Large intestine (tissue), 3 donors: ENCODE measurements at regions not wholly inside any gene's neighbourhood (a gene's known extent, or its start where the extent isn't known, plus 50 kb on each side); places are given as distances from the start of the nearest gene placed in this dataset.

Experiments
- DNase-seq, 2 donors: peaks; one replicate each; pipeline versions ENCODE4 v3.0.0 to v3.0.0-alpha.2; 2013
- H3K27ac ChIP-seq: one replicate; pipeline ENCODE4 v1.5.1; 2013; ENCODE audit warnings: low read length
- H3K27me3 ChIP-seq: 2 replicates; pipeline ENCODE4 v1.6.1; 2013; ENCODE audit warnings: low read length; ENCODE audit not compliant: control insufficient read depth, insufficient read depth
- H3K36me3 ChIP-seq: 2 replicates; pipeline ENCODE4 v1.6.1; 2013; ENCODE audit warnings: low read length; ENCODE audit not compliant: control insufficient read depth, insufficient read depth
- H3K4me1 ChIP-seq: one replicate; pipeline ENCODE4 v1.6.1; 2013; ENCODE audit warnings: low read length; ENCODE audit not compliant: control insufficient read depth, insufficient read depth
- H3K4me3 ChIP-seq: one replicate; pipeline ENCODE4 v1.5.1; 2013; ENCODE audit warnings: low read length
- H3K9me3 ChIP-seq: one replicate; pipeline ENCODE4 v1.6.1; 2013; ENCODE audit warnings: mild to moderate bottlenecking, low read depth, low read length, moderate library complexity; ENCODE audit not compliant: control insufficient read depth
- WGBS: methylation state at CpG from one replicate; pipeline ENCODE4 v1.1.5; 2013; ENCODE audit warnings: low lambda C conversion rate; ENCODE audit not compliant: insufficient coverage; 5-methylcytosine and 5-hydroxymethylcytosine counted together

DNA sequence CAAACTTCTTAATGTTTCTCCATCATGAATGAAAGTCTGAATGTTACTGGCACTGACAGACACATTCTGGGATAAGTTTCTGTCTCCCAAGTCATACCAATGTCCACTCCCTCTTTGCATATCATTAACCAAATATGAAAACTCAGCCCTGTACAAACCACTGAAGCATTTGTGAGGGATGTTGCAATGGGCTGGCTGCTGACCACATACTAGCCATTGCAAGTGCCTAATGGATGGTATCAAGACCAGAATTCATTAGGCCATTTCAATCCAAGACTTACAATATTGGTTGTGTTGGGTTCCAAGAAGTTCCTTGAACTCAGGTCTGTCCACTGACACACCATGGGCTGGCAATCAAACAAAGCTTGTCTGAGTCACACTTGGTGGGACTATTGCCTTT, 73.8 kb downstream of the CBLN2 start:
- H3K36me3 ChIP-seq: no peaks in the 10 kb centered on the region
- H3K27me3 ChIP-seq: no peaks in the 10 kb centered on the region
- no peaks in the 10 kb centered on the region for H3K4me1 ChIP-seq
- no peak for DNase-seq
- H3K27ac ChIP-seq: no peak overlapping the region
- no peak overlapping the region for H3K4me3 ChIP-seq
- no peaks in the 10 kb centered on the region for H3K9me3 ChIP-seq

DNA sequence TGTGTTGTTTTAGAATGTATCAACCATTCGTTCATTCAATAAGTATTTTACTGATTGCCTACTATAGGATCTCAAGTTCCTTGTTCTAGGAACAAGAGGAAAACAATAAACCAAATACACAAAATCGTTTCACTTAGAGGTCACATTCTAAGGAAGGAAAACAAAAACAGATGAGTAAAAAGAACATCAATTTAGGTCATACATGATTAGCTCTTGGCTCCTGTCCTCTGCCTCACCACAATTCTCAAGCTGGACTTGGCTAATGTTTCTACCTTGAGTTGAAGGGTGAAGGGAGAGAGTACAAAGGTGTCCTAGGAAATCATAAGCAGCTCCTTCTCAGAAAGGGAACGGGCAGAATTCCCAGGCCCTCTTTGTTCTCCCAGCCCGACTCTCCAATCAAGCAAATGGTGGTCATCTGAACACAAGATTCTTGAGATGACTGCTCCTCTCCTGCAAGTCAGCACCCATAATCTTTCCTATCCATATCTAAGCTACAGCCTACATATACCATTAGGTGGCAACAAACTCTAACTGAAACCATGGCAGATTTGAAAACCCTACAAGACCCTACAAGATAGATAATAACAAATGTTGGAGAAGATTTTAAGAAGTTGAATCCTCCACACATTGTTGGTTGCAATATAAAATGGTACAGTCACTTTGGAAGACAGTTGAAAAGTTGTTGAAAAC, 76.0 kb downstream of the CBLN2 start:
- H3K9me3 ChIP-seq: no peaks in the 10 kb centered on the region
- H3K27me3 ChIP-seq: no peaks in the 10 kb centered on the region
- no peaks in the 10 kb centered on the region for H3K36me3 ChIP-seq
- no peak overlapping the region for H3K27ac ChIP-seq
- H3K4me3 ChIP-seq: no peak overlapping the region
- WGBS: 55% methylated on average over 1 of the region's 4 CpGs
- no peaks in the 10 kb centered on the region for H3K4me1 ChIP-seq
- DNase-seq: no peak

DNA sequence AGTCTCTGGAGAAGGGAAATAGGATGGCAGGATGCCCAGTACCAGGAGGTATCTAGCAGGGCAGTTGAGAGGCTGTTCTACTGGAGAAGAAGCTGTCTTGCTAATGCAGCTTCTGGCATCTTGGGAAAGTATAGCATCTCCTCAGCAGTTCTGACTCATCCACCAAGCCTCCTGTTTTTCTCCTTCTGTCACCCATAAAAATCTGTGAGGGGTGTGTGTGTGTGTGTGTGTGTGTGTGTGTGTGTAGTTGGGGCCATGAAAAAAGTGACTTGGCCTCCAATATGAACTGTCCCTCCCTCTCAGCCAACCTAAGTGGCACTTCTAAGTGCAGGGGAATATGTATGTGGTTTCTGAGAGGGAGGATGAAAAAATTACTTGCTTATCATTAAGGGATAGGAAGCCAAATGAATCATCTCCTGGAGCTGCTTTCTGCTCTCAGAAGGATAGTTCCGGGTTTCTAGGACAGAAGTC, 83.9 kb downstream of the CBLN2 start:
- Histone ChIP-seq H3K9me3 (no peaks in the 10 kb centered on the region), H3K4me3 (no peak overlapping the region), H3K4me1 (no peaks in the 10 kb centered on the region), H3K27ac (no peak overlapping the region), H3K36me3 (no peaks in the 10 kb centered on the region), H3K27me3 (no peaks in the 10 kb centered on the region)
- DNase-seq: no peak
- no CpG with 5 or more reads among the region's 1 CpG for WGBS

DNA sequence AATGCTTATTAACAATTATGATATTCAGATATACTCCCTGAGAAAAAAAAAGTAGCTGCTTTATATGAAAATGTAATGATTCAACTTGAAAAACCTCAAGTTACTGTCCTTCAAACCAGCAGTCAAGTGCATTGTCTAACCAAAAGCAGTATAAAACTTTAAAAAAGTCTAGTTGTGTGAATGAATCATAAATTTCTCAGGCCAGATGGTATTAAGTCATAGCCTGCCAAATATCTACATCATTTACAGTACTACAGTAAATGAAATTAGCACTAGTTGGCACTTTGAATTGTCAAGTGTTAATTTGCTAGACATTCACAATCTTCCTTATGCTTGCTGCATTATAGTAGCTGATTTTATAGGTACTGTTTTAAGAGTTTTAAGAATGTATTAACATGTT, 85.9 kb downstream of the CBLN2 start:
- Histone ChIP-seq H3K4me1 (no peaks in the 10 kb centered on the region), H3K9me3 (no peaks in the 10 kb centered on the region), H3K27me3 (no peaks in the 10 kb centered on the region), H3K36me3 (no peaks in the 10 kb centered on the region), H3K27ac (no peak overlapping the region), H3K4me3 (no peak overlapping the region)
- DNase-seq: no peak

DNA sequence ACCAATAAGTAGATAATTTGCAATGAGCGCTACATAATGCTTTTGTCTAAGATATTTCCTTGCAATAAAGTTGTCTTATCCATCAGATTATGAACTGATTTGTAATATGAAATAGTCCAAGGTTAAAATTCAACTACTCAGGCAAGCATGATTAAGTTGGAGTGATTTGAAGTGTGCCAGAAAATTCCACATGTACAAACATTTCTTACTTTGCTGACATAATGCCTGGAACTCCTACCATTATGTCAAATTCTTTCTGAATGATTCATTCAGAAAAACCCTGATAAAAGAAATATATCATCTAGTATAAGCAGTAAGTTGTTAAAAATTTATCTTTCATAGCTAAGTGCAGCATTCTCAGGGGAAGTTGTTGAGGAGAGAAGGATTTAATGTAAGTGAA, 87.3 kb downstream of the CBLN2 start:
- Histone ChIP-seq H3K27me3 (no peaks in the 10 kb centered on the region), H3K4me1 (no peaks in the 10 kb centered on the region), H3K36me3 (no peaks in the 10 kb centered on the region), H3K9me3 (no peaks in the 10 kb centered on the region), H3K27ac (no peak overlapping the region), H3K4me3 (no peak overlapping the region)
- WGBS: no CpG with 5 or more reads among the region's 1 CpG
- DNase-seq: no peak

DNA sequence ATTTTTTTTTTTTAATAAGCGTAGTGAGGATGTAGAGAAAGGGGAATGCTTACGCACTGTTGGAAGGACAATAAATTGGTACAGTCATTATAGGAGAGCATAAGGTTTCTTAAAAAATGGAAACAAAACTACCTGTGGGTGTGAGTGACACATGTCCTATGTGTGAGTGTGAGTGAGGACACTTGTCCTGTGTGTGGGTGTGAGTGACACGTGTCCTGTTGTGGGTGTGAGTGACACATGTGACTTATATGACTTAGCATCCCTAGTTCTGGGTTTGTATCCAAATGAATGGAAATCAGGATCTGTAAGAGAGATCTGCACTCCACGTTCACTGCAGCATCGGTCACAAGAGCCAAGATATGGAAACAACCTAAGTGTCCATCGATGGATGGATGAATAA, 91.8 kb downstream of the CBLN2 start:
- Histone ChIP-seq H3K27ac (no peak overlapping the region), H3K4me3 (no peak overlapping the region), H3K9me3 (no peaks in the 10 kb centered on the region), H3K36me3 (no peaks in the 10 kb centered on the region), H3K27me3 (no peaks in the 10 kb centered on the region), H3K4me1 (no peaks in the 10 kb centered on the region)
- DNase-seq: no peak
- 98% methylated on average over 4 of the region's 6 CpGs for whole genome bisulfite sequencing

DNA sequence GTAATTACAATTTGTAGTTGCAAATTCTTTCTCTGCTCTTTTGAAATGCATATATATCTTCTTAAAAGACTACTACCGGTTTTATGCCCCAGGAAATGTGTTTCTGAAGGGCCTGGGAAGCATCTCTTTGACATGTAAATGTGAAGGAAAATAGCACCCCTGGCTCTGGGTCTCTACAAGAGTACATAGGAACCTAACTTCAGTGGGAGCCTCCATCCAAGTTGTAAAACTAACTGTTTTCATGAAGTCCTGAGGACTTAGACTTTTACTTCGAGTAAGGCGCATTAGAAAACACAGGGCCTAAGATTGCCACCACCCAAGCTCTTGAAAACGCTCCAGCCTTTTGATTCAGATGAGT, 99.4 kb downstream of the CBLN2 start:
- Histone ChIP-seq H3K4me1 (no peaks in the 10 kb centered on the region), H3K36me3 (no peaks in the 10 kb centered on the region), H3K9me3 (no peaks in the 10 kb centered on the region), H3K27ac (no peak overlapping the region), H3K4me3 (no peak overlapping the region), H3K27me3 (no peaks in the 10 kb centered on the region)
- no CpG with 5 or more reads among the region's 4 CpGs for WGBS
- DNase-seq: no peak

DNA sequence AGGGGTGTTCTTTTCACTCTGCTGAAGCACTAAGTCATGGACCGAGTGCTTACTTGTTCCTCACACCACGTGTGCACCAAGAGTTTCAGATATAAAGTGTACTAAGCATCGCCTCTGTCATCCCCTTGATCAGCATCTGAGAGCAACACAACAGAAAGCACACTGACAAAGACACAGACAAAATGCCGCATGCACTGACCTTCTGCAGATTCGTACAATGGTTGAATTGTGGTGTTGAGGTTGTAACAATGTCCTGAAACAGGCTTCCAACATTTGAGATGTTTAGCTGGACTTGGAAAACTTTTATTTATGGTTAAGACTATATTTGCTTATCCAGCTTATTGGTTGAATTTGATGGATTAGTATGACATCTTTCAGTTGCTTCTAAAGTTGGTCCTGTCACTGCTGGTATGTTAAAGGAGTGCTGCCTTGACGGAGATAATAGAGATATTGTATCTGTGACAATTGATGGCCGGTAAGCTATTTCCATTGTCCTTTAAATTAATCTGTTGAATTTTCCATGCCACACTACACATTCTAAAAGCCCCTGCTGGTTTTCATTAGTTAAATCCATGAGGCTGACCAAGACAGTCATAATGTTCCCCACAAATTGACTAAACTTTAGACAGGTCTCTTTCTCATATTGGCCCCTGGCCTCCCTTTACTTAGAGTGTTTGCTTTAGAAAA, 99.9 kb downstream of the CBLN2 start:
- no peaks in the 10 kb centered on the region for H3K4me1 ChIP-seq
- H3K27me3 ChIP-seq: no peaks in the 10 kb centered on the region
- no peaks in the 10 kb centered on the region for H3K9me3 ChIP-seq
- H3K36me3 ChIP-seq: no peaks in the 10 kb centered on the region
- no peak overlapping the region for H3K27ac ChIP-seq
- no peak for DNase-seq
- H3K4me3 ChIP-seq: no peak overlapping the region
- WGBS: no CpG with 5 or more reads among the region's 7 CpGs

DNA sequence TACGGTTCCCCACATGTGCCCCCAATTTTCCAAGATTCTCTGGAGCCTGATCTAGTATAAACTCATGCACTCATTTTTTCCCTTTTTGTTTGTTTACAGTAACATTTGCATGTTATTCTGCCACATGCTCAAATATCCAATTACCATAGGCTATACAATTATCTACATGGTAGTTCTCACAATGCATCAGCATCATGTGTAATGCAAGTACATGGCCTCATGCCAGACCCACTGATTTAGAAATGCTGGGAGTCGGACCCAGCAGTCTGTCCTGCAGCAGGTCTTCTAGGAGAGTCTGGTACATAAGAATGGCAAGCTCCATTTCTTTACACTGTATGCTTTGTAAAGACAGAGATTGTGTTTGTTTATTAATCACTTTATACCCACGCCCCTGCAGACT, 107.7 kb downstream of the CBLN2 start:
- no peaks in the 10 kb centered on the region for H3K36me3 ChIP-seq
- no peak overlapping the region for H3K4me3 ChIP-seq
- H3K27me3 ChIP-seq: no peaks in the 10 kb centered on the region
- 80% methylated on average over 2 of the region's 3 CpGs for WGBS
- H3K27ac ChIP-seq: no peak overlapping the region
- no peak for DNase-seq
- H3K9me3 ChIP-seq: no peaks in the 10 kb centered on the region
- no peaks in the 10 kb centered on the region for H3K4me1 ChIP-seq

DNA sequence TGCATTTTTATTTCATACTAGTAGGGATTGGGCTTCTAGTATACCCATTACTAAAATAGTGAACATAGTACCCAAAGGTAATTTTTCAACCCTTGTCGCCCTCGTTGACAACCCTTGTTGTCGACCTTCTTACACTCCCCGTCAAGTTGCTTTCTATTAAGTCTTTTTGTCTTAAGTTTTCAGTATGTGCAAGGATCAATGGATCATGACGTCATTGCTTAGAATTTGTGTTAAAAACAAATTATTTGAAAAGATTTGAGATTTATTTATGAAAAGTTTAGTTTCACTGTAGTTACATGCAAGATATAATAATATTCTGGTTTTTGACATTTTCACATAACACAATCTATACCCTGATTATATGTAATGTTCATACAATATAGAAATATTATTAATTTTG, 110.4 kb downstream of the CBLN2 start:
- DNase-seq: no peak
- WGBS: 40% methylated on average over 1 of the region's 5 CpGs
- H3K27ac ChIP-seq: no peak overlapping the region
- H3K36me3 ChIP-seq: no peaks in the 10 kb centered on the region
- no peak overlapping the region for H3K4me3 ChIP-seq
- H3K9me3 ChIP-seq: no peaks in the 10 kb centered on the region
- H3K4me1 ChIP-seq: no peaks in the 10 kb centered on the region
- H3K27me3 ChIP-seq: no peaks in the 10 kb centered on the region

DNA sequence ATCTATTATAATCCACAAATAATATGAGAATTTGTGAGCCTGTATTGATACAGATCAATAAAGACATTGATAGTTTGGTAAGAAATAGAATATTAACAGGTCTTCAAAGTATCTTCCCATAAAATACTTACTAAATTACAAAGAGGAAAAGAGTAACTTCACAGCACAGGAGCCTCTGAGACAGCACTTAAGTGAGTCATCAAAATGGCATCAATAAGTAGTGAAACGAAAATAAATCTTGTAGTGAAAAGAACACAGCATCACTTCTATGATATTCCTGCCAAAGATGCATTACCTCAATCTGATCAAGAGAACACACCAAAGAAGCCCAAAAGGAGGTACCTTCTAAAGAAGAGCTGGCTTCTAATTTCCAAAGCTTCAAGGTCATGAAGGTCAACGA, 116.4 kb downstream of the CBLN2 start:
- WGBS: 70% methylated on average over 2 of the region's 2 CpGs

More for the DNA sequence above, 116.4 kb downstream of the CBLN2 start:
- H3K4me1 ChIP-seq: no peaks in the 10 kb centered on the region
- no peaks in the 10 kb centered on the region for H3K36me3 ChIP-seq
- H3K27ac ChIP-seq: no peak overlapping the region
- no peak for DNase-seq
- no peaks in the 10 kb centered on the region for H3K9me3 ChIP-seq
- no peak overlapping the region for H3K4me3 ChIP-seq
- no peaks in the 10 kb centered on the region for H3K27me3 ChIP-seq
